Uterus (tissue), 2 donors: ENCODE measurements at regions not wholly inside any gene's neighbourhood (a gene's known extent, or its start where the extent isn't known, plus 50 kb on each side); places are given as distances from the start of the nearest gene placed in this dataset.

Experiments used
- CTCF ChIP-seq, 4 experiments: fragments of 200-600 bp in 2 of 4; fragments of 450-650 bp in 2 of 4; sonication (generic) in 2 of 4; IDR thresholded peaks; one replicate each; pipeline ENCODE4 v1.5.1; 2016 to 2019; ENCODE audit warnings: antibody characterized with exemption in 4 of 4, mild to moderate bottlenecking in 2 of 4, moderate library complexity in 1 of 4
- POLR2A ChIP-seq, 2 donors: fragments of 450-650 bp; IDR thresholded peaks; one replicate each; pipeline ENCODE4 v1.6.1; 2016; ENCODE audit warnings: antibody characterized with exemption in 2 of 2, mild to moderate bottlenecking in 1 of 2, moderate library complexity in 1 of 2

- TF ChIP-seq CTCF (IDR thresholded peaks at IDR 0.05) (no peak), POLR2A (IDR thresholded peaks at IDR 0.05) (no peak)
Observed at GRCh38 chr5:51892680-51893079, 509.4 kb downstream of the ISL1 start.
